GM12878 (cell line): ENCODE measurements at regions not wholly inside any gene's neighbourhood (a gene's known extent, or its start where the extent isn't known, plus 50 kb on each side); places are given as distances from the start of the nearest gene placed in this dataset.

ENCODE experiments used
- ATAC-seq: fragments of 200-7000 bp; cut with Tn5 transposase; 3 replicates; pipeline ENCODE4 v1.9.1; 2020; ENCODE audit warnings: mild to moderate bottlenecking, moderate library complexity
- BruUV-seq: library from RNA; stranded (reverse); fragments of 400-500 nt; replicated peaks from 2 replicates; lab custom pipeline; 2021; lab: Mats Ljungman, UMichigan
- CTCF ChIA-PET: fragments of 300-600 bp; sonication (Branson Sonifier 250); formaldehyde crosslinking; extraction: SDS; loops from one replicate; lab custom pipeline; 2021; ENCODE audit warnings: inconsistent platforms; lab: Yijun Ruan, JAX
- POLR2A ChIA-PET: fragments of 350-600 bp; formaldehyde crosslinking; extraction: SDS; loops from one replicate; lab custom pipeline; 2021; ENCODE audit warnings: inconsistent platforms; lab: Charles Lee
- RAD21 ChIA-PET: fragments of 300-600 bp; sonication (Branson Sonifier 250); formaldehyde crosslinking; loops from one replicate; lab custom pipeline; 2023; ENCODE audit warnings: antibody characterized with exemption; ENCODE audit not compliant: unreplicated experiment; lab: Charles Lee
- SMC1A ChIA-PET: fragments of 300-600 bp; sonication (Branson Sonifier 250); formaldehyde crosslinking; loops from one replicate; lab custom pipeline; 2023; ENCODE audit not compliant: unreplicated experiment, uncharacterized antibody; lab: Charles Lee
- DNase-seq: peaks from one replicate; pipeline ENCODE4 v3.0.0-alpha.2; 2011; ENCODE audit warnings: low read depth, low spot score
- FAIRE-seq: peaks from 3 replicates; lab custom pipeline; 2011; peaks lifted over from hg19 to GRCh38; lab: Jason Lieb, UNC
- H2AFZ ChIP-seq: 2 replicates; pipeline ENCODE4 v1.6.0; 2011; ENCODE audit warnings: low read depth, low read length, control low read depth; ENCODE audit not compliant: control insufficient read depth
- H3K27ac ChIP-seq: 2 replicates; pipeline ENCODE4 v1.5.1; 2011; ENCODE audit warnings: control low read depth; ENCODE audit not compliant: control insufficient read depth, insufficient read depth
- H3K27me3 ChIP-seq, 2 experiments: replicated peaks in 1 of 2; 2 replicates each; pipeline versions ENCODE4 v1.6.0 to v1.6.1; 2011; ENCODE audit warnings: low read length in 1 of 2; ENCODE audit not compliant: control insufficient read depth in 2 of 2, insufficient read depth in 2 of 2
- H3K36me3 ChIP-seq, 2 experiments: 2 replicates each; pipeline ENCODE4 v1.5.1; 2011; ENCODE audit warnings: low read length in 1 of 2; ENCODE audit not compliant: control insufficient read depth in 2 of 2, insufficient read depth in 2 of 2
- H3K4me1 ChIP-seq: 2 replicates; pipeline ENCODE4 v1.6.1; 2011; ENCODE audit warnings: mild to moderate bottlenecking, low read length, moderate library complexity, mixed read lengths; ENCODE audit not compliant: control insufficient read depth, insufficient read depth
- H3K4me2 ChIP-seq: 2 replicates; pipeline ENCODE4 v1.6.0; 2011; ENCODE audit warnings: control low read depth; ENCODE audit not compliant: control insufficient read depth, insufficient read depth
- H3K4me3 ChIP-seq: fragments of 200-600 bp; sonication (generic); 2 replicates; pipeline ENCODE4 v1.5.1; 2016
- H3K79me2 ChIP-seq: 2 replicates; pipeline ENCODE4 v1.6.0; 2011; ENCODE audit warnings: low read length; ENCODE audit not compliant: control insufficient read depth, insufficient read depth
- H3K9ac ChIP-seq: 2 replicates; pipeline ENCODE4 v1.8.0; 2011; ENCODE audit warnings: low read length, control low read depth, mixed read lengths; ENCODE audit not compliant: control insufficient read depth, insufficient read depth
- H3K9me3 ChIP-seq: replicated peaks from 3 replicates; pipeline ENCODE4 v1.5.1; 2011; ENCODE audit warnings: mild to moderate bottlenecking, low read length; ENCODE audit not compliant: control insufficient read depth, insufficient read depth
- H4K20me1 ChIP-seq: 2 replicates; pipeline ENCODE4 v1.6.0; 2011; ENCODE audit not compliant: control insufficient read depth, insufficient read depth
- CBX3 ChIP-seq: fragments of 200-600 bp; sonication (generic); IDR thresholded peaks from 2 replicates; pipeline ENCODE4 v1.6.1; 2016; ENCODE audit warnings: low read depth, borderline replicate concordance
- DPF2 ChIP-seq: fragments of 450-650 bp; IDR thresholded peaks from 2 replicates; pipeline ENCODE4 v1.6.1; 2017; ENCODE audit warnings: mild to moderate bottlenecking
- EED ChIP-seq: sonication (generic); IDR thresholded peaks from 2 replicates; pipeline ENCODE4 v1.6.1; 2016; ENCODE audit warnings: antibody characterized with exemption, low read depth
- IKZF2 ChIP-seq, 2 experiments: fragments of 450-650 bp; IDR thresholded peaks; 2 replicates each; pipeline ENCODE4 v1.6.1; 2017; ENCODE audit warnings: mild to moderate bottlenecking in 2 of 2, moderate library complexity in 2 of 2
- KLF5 ChIP-seq: fragments of 450-650 bp; IDR thresholded peaks from 2 replicates; pipeline ENCODE4 v1.6.1; 2014; ENCODE audit warnings: mild to moderate bottlenecking; ENCODE audit not compliant: partially characterized antibody
- RAD21 ChIP-seq: IDR thresholded peaks from 2 replicates; pipeline ENCODE4 v1.6.1; 2011; ENCODE audit warnings: mild to moderate bottlenecking, low read depth, low read length, moderate library complexity; ENCODE audit not compliant: insufficient read depth
- ZSCAN29 ChIP-seq: fragments of 450-650 bp; IDR thresholded peaks from 2 replicates; pipeline ENCODE4 v1.6.1; 2017; ENCODE audit warnings: mild to moderate bottlenecking, moderate library complexity
- WGBS: methylation state at CpG from one replicate; pipeline ENCODE4 v1.1.6; 2016; ENCODE audit warnings: low lambda C conversion rate; ENCODE audit not compliant: insufficient replicate concordance, insufficient coverage; ENCODE audit errors: missing lambda C conversion rate; 5-methylcytosine and 5-hydroxymethylcytosine counted together
- in situ Hi-C: fragments of 300-500 bp; cut with MboI; formaldehyde crosslinking; loops from 9 replicates; pipeline ENCODE4 v1.14.3; 2018; ENCODE audit warnings: mixed read lengths
- intact Hi-C: fragments of 100-400 bp; cut with micrococcal nuclease; formaldehyde crosslinking; loops from one replicate; pipeline ENCODE4 v1.14.2; 2022; ENCODE audit not compliant: unreplicated experiment
- TF ChIP-seq, protein P1 (sequence below), 3 experiments: IDR thresholded peaks in 2 of 3; conservative IDR thresholded peaks in 1 of 3; 2 replicates each; pipeline ENCODE4 v1.5.1; 2011; ENCODE audit warnings: low read depth in 3 of 3, low read length in 3 of 3, mild to moderate bottlenecking in 3 of 3, control low read depth in 2 of 3, moderate library complexity in 2 of 3, inconsistent platforms in 1 of 3, mixed read lengths in 1 of 3; ENCODE audit not compliant: control insufficient read depth in 2 of 3, insufficient read depth in 1 of 3; ENCODE audit errors: extremely low read depth in 1 of 3

DNA sequence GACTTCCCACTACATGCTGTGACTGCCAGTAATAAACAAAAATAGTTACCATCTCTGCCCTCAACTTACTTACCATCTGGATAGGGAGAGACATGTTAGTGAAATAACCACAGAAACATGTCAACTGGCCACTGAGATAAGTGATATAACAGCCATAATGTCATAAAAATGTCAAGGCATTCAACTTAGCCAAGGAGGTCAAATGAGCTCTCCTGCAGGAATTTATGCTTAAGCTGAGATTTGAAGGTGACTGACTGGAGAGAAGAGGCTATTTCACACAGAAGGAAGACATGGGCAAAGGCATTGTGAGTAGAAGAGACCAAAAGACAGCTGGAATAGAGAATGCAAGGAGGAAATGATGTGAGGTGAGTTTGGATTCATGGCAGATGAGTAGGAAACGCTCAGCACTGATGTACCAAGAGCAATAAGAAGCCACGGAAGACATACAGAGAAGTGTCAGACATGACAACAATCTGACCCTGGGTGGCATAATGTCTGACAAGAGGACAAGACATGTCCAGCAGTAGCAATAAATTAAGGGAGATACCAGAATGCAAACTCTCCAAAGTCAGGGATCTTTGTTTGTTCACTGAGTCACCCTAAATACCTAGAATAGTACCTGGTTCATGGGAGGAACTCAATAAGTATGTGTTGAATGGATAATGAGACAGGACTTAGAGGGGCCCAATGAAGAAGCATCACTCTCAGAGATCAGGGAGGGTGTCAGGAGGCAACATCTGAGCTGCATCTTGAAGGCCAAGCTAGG lies 318.8 kb downstream of the ACTL7B start:
- ChIA-PET POLR2A (no interaction called here), CTCF (interaction anchor here (1.8 kb wide), 1 partner anchor 28 kb away, joined by 6 read pairs; no protein-coding TSS in a partner anchor), RAD21 (no interaction called here), SMC1A (no interaction called here)
- BruUV-seq: no TSS peak
- Histone ChIP-seq H3K27me3 (no peaks in the 10 kb centered on the region), H4K20me1 (no peaks in the 10 kb centered on the region), H3K79me2 (no peaks in the 10 kb centered on the region), H3K9me3 (no peaks in the 10 kb centered on the region), H3K27ac (no peak overlapping the region), H3K4me1 (no peaks in the 10 kb centered on the region), H2AFZ (no peak overlapping the region), H3K36me3 (no peaks in the 10 kb centered on the region), H3K4me2 (no peak overlapping the region), H3K4me3 (no peak overlapping the region), H3K9ac (no peak overlapping the region)
- ATAC-seq: no peak
- TF ChIP-seq DPF2 (no peak), RAD21 (no peak), IKZF2 (IDR thresholded peaks at IDR 0.05) (no peak), EED (no peak), ZSCAN29 (no peak), CBX3 (no peak), KLF5 (no peak)
- TF ChIP-seq, protein P1, sequence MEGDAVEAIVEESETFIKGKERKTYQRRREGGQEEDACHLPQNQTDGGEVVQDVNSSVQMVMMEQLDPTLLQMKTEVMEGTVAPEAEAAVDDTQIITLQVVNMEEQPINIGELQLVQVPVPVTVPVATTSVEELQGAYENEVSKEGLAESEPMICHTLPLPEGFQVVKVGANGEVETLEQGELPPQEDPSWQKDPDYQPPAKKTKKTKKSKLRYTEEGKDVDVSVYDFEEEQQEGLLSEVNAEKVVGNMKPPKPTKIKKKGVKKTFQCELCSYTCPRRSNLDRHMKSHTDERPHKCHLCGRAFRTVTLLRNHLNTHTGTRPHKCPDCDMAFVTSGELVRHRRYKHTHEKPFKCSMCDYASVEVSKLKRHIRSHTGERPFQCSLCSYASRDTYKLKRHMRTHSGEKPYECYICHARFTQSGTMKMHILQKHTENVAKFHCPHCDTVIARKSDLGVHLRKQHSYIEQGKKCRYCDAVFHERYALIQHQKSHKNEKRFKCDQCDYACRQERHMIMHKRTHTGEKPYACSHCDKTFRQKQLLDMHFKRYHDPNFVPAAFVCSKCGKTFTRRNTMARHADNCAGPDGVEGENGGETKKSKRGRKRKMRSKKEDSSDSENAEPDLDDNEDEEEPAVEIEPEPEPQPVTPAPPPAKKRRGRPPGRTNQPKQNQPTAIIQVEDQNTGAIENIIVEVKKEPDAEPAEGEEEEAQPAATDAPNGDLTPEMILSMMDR (IDR thresholded peaks at IDR 0.05 in 2 of 3, conservative IDR thresholded peaks at IDR 0.05 in 1 of 3; ENCODE audit: control insufficient read depth in 2 of 3, extremely low read depth in 1 of 3, insufficient read depth in 1 of 3, low read depth in 3 of 3, low read length in 3 of 3): no peak
- WGBS: 22% methylated on average over 2 of the region's 2 CpGs
- no peak for DNase-seq
- intact Hi-C loops (no loop called here), in situ Hi-C loops (no loop called here)
- no peak for FAIRE-seq
